HEK293 (cell line): ENCODE measurements at regions not wholly inside any gene's neighbourhood (a gene's known extent, or its start where the extent isn't known, plus 50 kb on each side); places are given as distances from the start of the nearest gene placed in this dataset.

Experiments
- CTCF ChIP-seq: fragments of 450-650 bp; formaldehyde crosslinking; IDR thresholded peaks from 2 replicates; pipeline ENCODE4 v1.5.1; 2016; ENCODE audit warnings: missing biosample characterization, missing genetic modification characterization
- KLF10 ChIP-seq: fragments of 450-650 bp; IDR thresholded peaks from 2 replicates; pipeline ENCODE4 v1.5.1; 2018; ENCODE audit warnings: missing biosample characterization, mild to moderate bottlenecking, missing genetic modification characterization
- PATZ1 ChIP-seq: fragments of 450-650 bp; formaldehyde crosslinking; IDR thresholded peaks from 2 replicates; pipeline ENCODE4 v1.5.1; 2016; ENCODE audit warnings: missing biosample characterization, missing genetic modification characterization
- SETDB1 ChIP-seq: IDR thresholded peaks from one replicate; pipeline ENCODE4 v1.6.1; 2017; ENCODE audit warnings: mild to moderate bottlenecking, low read length, moderate library complexity, mixed read lengths; ENCODE audit not compliant: insufficient read length
- ZNF266 ChIP-seq: fragments of 450-650 bp; formaldehyde crosslinking; IDR thresholded peaks from 2 replicates; pipeline ENCODE4 v1.5.1; 2016; ENCODE audit warnings: missing biosample characterization, missing genetic modification characterization, low read depth
- ZNF473 ChIP-seq: fragments of 450-650 bp; formaldehyde crosslinking; IDR thresholded peaks from 2 replicates; pipeline ENCODE4 v1.5.1; 2017; ENCODE audit warnings: missing biosample characterization, missing genetic modification characterization
- ZNF777 ChIP-seq: fragments of 450-650 bp; formaldehyde crosslinking; IDR thresholded peaks from 2 replicates; pipeline ENCODE4 v1.5.1; 2017; ENCODE audit warnings: missing biosample characterization, missing genetic modification characterization, borderline replicate concordance
- TF ChIP-seq, protein P1 (sequence below): fragments of 450-650 bp; formaldehyde crosslinking; IDR thresholded peaks from 2 replicates; pipeline ENCODE4 v1.5.1; 2016; ENCODE audit warnings: missing biosample characterization, missing genetic modification characterization, low read depth

GRCh38 chr18:37637478-37637850, 71.9 kb upstream of the CELF4 start:
- TF ChIP-seq ZNF473 (tag by site-specific recombination) (no peak), ZNF777 (tag by site-specific recombination) (no peak), KLF10 (no peak), SETDB1 (no peak), CTCF (tag by site-specific recombination) (no peak), ZNF266 (tag by site-specific recombination) (no peak), PATZ1 (tag by site-specific recombination) (no peak)
- TF ChIP-seq, protein P1, sequence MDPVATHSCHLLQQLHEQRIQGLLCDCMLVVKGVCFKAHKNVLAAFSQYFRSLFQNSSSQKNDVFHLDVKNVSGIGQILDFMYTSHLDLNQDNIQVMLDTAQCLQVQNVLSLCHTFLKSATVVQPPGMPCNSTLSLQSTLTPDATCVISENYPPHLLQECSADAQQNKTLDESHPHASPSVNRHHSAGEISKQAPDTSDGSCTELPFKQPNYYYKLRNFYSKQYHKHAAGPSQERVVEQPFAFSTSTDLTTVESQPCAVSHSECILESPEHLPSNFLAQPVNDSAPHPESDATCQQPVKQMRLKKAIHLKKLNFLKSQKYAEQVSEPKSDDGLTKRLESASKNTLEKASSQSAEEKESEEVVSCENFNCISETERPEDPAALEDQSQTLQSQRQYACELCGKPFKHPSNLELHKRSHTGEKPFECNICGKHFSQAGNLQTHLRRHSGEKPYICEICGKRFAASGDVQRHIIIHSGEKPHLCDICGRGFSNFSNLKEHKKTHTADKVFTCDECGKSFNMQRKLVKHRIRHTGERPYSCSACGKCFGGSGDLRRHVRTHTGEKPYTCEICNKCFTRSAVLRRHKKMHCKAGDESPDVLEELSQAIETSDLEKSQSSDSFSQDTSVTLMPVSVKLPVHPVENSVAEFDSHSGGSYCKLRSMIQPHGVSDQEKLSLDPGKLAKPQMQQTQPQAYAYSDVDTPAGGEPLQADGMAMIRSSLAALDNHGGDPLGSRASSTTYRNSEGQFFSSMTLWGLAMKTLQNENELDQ (tag by site-specific recombination) = no peak
